Ovary (tissue), 7 donors: ENCODE measurements at regions not wholly inside any gene's neighbourhood (a gene's known extent, or its start where the extent isn't known, plus 50 kb on each side); places are given as distances from the start of the nearest gene placed in this dataset.

Source experiments
- DNase-seq, 5 donors: peaks; one replicate each; pipeline ENCODE4 v3.0.0-alpha.2; 2019 to 2020
- H3K27ac ChIP-seq, 2 donors: fragments of 200-600 bp; one replicate each; pipeline versions ENCODE4 v1.5.1 to v1.8.0; 2019 to 2022
- H3K27me3 ChIP-seq: fragments of 200-600 bp; one replicate; pipeline ENCODE4 v1.8.0; 2022
- H3K36me3 ChIP-seq: fragments of 200-600 bp; sonication (generic); one replicate; pipeline ENCODE4 v1.5.1; 2019
- H3K4me1 ChIP-seq: one replicate; pipeline ENCODE4 v1.8.1; 2013; ENCODE audit warnings: mild to moderate bottlenecking, moderate library complexity; ENCODE audit not compliant: insufficient read depth
- H3K4me3 ChIP-seq: fragments of 200-600 bp; sonication (generic); one replicate; pipeline ENCODE4 v1.5.1; 2017
- H3K9me3 ChIP-seq, 2 donors: fragments of 200-600 bp in 1 of 2; sonication (generic) in 1 of 2; one replicate each; pipeline versions ENCODE4 v1.5.1 to v1.8.1; 2013 to 2019; ENCODE audit warnings: mild to moderate bottlenecking in 1 of 2, moderate library complexity in 1 of 2
- EP300 ChIP-seq: sonication (generic); formaldehyde crosslinking; IDR thresholded peaks from one replicate; pipeline ENCODE4 v1.6.1; 2017; ENCODE audit warnings: antibody characterized with exemption
- POLR2A ChIP-seq: fragments of 450-650 bp; IDR thresholded peaks from one replicate; pipeline ENCODE4 v1.6.1; 2017; ENCODE audit warnings: antibody characterized with exemption, mild to moderate bottlenecking, moderate library complexity
- WGBS, 3 donors: extraction: QIAGEN DNeasy Blood & Tissue Kit in 1 of 3; methylation state at CpG; one replicate each; pipeline versions ENCODE4 v1.1.5 to v1.1.7; 2013 to 2017; 5-methylcytosine and 5-hydroxymethylcytosine counted together
- intact Hi-C, 4 donors: fragments of 100-400 bp; cut with DNase I; formaldehyde crosslinking; loops; one replicate each; pipeline versions ENCODE4 v1.11.0 to v1.15.1; 2022 to 2023
- TF ChIP-seq, protein P1 (sequence below), 3 donors: fragments of 450-650 bp in 2 of 3; fragments of 200-600 bp in 1 of 3; IDR thresholded peaks; one replicate each; pipeline versions ENCODE4 v1.5.1 to v1.8.0; 2016 to 2022; ENCODE audit warnings: antibody characterized with exemption in 3 of 3, mild to moderate bottlenecking in 1 of 3
- donor health status: DM: no; HTN: no; CAD: no; lungs with moderate emphysema.
- donor health status: DM: no; HTN: no; CAD: no.
- donor health status: Bipolar disorder and iron deficiency.
- donor health status: DM: no; HTN: no; CAD: no.
- donor health status: DM: yes; HTN: yes; CAD: no.

DNA sequence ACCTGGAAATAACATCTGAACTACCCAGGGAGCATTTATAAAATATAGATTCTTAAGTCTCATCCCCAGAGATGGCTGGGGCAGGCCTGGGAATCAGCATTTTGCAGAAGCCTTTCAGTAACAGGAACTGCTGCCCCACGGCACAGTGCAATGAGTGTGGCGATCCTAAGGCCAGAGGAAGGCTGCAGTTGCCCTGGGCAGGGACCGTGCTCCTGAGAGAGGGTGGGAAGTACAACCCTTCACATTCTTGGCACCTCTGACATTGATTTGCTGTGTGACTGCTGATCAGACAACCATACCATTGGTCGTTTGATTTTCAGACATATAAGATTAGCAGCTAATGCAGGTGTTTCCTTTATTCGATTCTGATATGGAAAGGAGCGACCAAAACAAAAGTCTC, 233.6 kb downstream of the STIM2 start:
- 85 to 88% (median 88%) methylated on average over 6 of the region's 6 CpGs for WGBS, 3 donors
- no peak overlapping the region for H3K27ac ChIP-seq
- DNase-seq, result no peak
- TF ChIP-seq EP300 (no peak), POLR2A (no peak)
- TF ChIP-seq, protein P1, sequence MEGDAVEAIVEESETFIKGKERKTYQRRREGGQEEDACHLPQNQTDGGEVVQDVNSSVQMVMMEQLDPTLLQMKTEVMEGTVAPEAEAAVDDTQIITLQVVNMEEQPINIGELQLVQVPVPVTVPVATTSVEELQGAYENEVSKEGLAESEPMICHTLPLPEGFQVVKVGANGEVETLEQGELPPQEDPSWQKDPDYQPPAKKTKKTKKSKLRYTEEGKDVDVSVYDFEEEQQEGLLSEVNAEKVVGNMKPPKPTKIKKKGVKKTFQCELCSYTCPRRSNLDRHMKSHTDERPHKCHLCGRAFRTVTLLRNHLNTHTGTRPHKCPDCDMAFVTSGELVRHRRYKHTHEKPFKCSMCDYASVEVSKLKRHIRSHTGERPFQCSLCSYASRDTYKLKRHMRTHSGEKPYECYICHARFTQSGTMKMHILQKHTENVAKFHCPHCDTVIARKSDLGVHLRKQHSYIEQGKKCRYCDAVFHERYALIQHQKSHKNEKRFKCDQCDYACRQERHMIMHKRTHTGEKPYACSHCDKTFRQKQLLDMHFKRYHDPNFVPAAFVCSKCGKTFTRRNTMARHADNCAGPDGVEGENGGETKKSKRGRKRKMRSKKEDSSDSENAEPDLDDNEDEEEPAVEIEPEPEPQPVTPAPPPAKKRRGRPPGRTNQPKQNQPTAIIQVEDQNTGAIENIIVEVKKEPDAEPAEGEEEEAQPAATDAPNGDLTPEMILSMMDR (IDR thresholded peaks at IDR 0.05), result no peak
- H3K9me3 ChIP-seq, result no peaks in the 10 kb centered on the region
- H3K36me3 ChIP-seq, result no peaks in the 10 kb centered on the region
- intact Hi-C loops, result no loop called here
- no peaks in the 10 kb centered on the region for H3K4me1 ChIP-seq
- no peak overlapping the region for H3K4me3 ChIP-seq
- H3K27me3 ChIP-seq, result no peaks in the 10 kb centered on the region

DNA sequence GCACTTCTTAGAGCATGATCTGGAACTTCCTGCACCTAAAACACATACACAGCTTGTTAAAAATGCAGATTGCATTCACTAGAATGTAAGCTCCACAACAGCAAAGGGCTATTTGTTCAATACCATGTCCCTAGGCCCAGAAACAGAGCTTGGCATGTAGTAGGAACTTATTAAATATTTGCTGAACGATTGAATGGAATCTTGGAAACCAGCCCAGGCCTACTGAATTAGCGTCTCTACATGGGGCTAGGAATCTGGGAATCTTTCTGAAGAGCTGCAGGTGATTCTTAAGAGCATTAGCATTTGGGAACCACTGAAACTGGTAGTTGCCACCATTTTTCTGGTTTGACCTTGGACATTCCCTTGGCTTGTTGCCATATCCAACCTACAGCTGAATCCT, 234.1 kb downstream of the STIM2 start:
- intact Hi-C loops, result no loop called here
- H3K9me3 ChIP-seq, result no peaks in the 10 kb centered on the region
- no peak for DNase-seq
- H3K27ac ChIP-seq, result no peak overlapping the region
- WGBS, 3 donors, result 6 to 8% (median 6%) methylated on average over 2 of the region's 2 CpGs
- H3K27me3 ChIP-seq, result no peaks in the 10 kb centered on the region
- H3K4me1 ChIP-seq, result no peaks in the 10 kb centered on the region
- H3K36me3 ChIP-seq, result no peaks in the 10 kb centered on the region
- no peak overlapping the region for H3K4me3 ChIP-seq
- TF ChIP-seq, protein P1 (IDR thresholded peaks at IDR 0.05), result no peak
- no peak for TF ChIP-seq EP300
- no peak for TF ChIP-seq POLR2A

GRCh38 chr4:27096142-27096824, 235.6 kb downstream of the STIM2 start:
- intact Hi-C loops, result no loop called here
- no peaks in the 10 kb centered on the region for H3K27me3 ChIP-seq
- no peak overlapping the region for H3K4me3 ChIP-seq
- H3K4me1 ChIP-seq, result no peaks in the 10 kb centered on the region
- 74 to 81% (median 79%) methylated on average over 9 of the region's 9 CpGs for WGBS, 3 donors
- H3K9me3 ChIP-seq, result no peaks in the 10 kb centered on the region
- DNase-seq, result no peak
- no peak for TF ChIP-seq POLR2A
- no peak for TF ChIP-seq EP300
- no peak overlapping the region for H3K27ac ChIP-seq
- H3K36me3 ChIP-seq, result no peaks in the 10 kb centered on the region

GRCh38 chr4:27098034-27098433, 237.4 kb downstream of the STIM2 start:
- Histone ChIP-seq H3K27ac (no peak overlapping the region), H3K27me3 (no peaks in the 10 kb centered on the region), H3K4me1 (no peaks in the 10 kb centered on the region), H3K4me3 (no peak overlapping the region), H3K36me3 (no peaks in the 10 kb centered on the region), H3K9me3 (no peaks in the 10 kb centered on the region)
- 65 to 78% (median 66%) methylated on average over 1 of the region's 1 CpG for WGBS, 3 donors
- DNase-seq, result no peak
- TF ChIP-seq, protein P1 (IDR thresholded peaks at IDR 0.05), result no peak
- TF ChIP-seq POLR2A (no peak), EP300 (no peak)
- intact Hi-C loops, result no loop called here

- Histone ChIP-seq H3K27ac (no peak overlapping the region), H3K9me3 (no peaks in the 10 kb centered on the region), H3K27me3 (no peaks in the 10 kb centered on the region), H3K4me3 (no peak overlapping the region), H3K4me1 (no peaks in the 10 kb centered on the region), H3K36me3 (no peaks in the 10 kb centered on the region)
- intact Hi-C loops, result loop anchor here in 1 of 4 donors (5.0 kb wide), 1 partner anchor 1603 kb away; no protein-coding TSS in a partner anchor
- TF ChIP-seq POLR2A (no peak), EP300 (no peak)
- TF ChIP-seq, protein P1 (IDR thresholded peaks at IDR 0.05), result no peak
- WGBS, 3 donors, result 65 to 77% (median 68%) methylated on average over 10 of the region's 10 CpGs
- DNase-seq, result no peak
These were observed 240.1 kb downstream of the STIM2 start for GRCh38 chr4:27100713-27101112.
